ENCODE measurements at regions not wholly inside any gene's neighbourhood (a gene's known extent, or its start where the extent isn't known, plus 50 kb on each side); places are given as distances from the start of the nearest gene placed in this dataset.

DNA sequence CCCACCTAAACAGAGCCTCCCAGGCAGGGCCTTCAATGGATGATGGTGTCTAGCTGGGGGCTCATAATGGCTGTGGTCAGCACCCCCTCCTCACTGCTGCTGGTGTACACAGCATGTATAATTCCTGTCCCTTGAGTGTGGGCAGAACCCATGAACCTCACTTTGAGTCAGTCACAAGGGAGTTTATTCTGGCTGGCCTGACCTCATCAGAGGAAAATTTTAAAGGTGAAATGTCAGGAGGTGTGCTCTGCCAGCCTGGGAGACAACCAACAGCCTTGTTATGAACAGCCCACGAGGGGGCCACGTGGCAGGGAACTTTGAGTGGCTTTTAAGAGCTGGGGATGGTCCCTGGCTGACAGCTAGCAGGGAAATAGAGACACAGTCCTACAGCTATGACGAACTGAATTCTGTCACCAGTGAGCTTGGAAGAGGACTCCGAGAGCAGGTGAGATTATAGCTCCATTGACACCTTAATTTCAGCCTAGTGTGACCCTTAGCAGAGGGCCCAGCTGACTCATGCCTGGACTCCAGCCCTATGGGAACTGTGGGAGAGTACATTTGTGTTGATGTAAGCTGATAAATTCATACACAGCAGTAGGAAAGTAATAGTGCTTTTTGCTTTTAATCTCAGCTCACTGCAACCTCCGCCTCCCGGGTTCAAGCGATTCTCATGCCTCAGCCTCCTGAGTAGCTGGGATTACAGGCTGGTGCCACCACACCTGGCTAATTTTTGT, 73.5 kb upstream of the RUNX3 start:
- no TSS peak for BruUV-seq (replicated peaks)

DNA sequence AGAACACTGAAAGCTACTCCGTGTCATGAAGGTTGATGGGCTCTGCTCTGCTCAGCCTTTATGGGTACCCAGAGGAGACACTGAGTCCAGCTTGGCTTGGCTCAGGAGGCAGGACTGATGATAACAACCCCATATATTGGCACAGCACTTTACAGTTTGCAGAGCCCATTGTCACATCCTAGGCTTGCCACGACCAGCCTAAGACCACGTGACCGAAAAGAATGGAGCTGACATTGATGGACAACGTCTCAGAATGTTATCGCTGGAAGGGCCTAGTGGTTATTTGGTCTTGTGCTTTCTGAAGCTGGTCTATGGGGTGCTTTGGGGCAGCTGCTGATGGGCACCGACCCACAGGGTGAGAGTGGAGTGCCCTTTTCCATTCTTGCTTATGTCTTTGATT, 72.9 kb upstream of the RUNX3 start:
- H3K79me2 ChIP-seq (ENCODE audit: low read depth): no peaks in the 10 kb centered on the region
- TF ChIP-seq, protein P1, sequence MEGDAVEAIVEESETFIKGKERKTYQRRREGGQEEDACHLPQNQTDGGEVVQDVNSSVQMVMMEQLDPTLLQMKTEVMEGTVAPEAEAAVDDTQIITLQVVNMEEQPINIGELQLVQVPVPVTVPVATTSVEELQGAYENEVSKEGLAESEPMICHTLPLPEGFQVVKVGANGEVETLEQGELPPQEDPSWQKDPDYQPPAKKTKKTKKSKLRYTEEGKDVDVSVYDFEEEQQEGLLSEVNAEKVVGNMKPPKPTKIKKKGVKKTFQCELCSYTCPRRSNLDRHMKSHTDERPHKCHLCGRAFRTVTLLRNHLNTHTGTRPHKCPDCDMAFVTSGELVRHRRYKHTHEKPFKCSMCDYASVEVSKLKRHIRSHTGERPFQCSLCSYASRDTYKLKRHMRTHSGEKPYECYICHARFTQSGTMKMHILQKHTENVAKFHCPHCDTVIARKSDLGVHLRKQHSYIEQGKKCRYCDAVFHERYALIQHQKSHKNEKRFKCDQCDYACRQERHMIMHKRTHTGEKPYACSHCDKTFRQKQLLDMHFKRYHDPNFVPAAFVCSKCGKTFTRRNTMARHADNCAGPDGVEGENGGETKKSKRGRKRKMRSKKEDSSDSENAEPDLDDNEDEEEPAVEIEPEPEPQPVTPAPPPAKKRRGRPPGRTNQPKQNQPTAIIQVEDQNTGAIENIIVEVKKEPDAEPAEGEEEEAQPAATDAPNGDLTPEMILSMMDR (conservative IDR thresholded peaks at IDR 0.05): no peak
- TF ChIP-seq EZH2 (IDR thresholded peaks at IDR 0.05; ENCODE audit: low read depth): no peak
- POLR2A ChIA-PET (ENCODE audit: unreplicated experiment): no interaction called here
- no peak overlapping the region for H2AFZ ChIP-seq
- no peaks in the 10 kb centered on the region for H3K9me3 ChIP-seq (ENCODE audit: insufficient read depth, low read depth)
- no peak overlapping the region for H3K27ac ChIP-seq
- BruUV-seq (replicated peaks): no TSS peak
- intact Hi-C loops (cut with micrococcal nuclease; ENCODE audit: unreplicated experiment): no loop called here
- no peaks in the 10 kb centered on the region for H3F3A ChIP-seq (ENCODE audit: insufficient read depth, low read depth)
- no peak overlapping the region for H3K4me2 ChIP-seq
- H3K27me3 ChIP-seq (ENCODE audit: insufficient read depth, low read depth): peaks cover 5% of the 10 kb centered on the region; the same call in 1 of the 2 replicates
- CTCF ChIA-PET: no interaction called here
- DNase-seq: no peak
- no peaks in the 10 kb centered on the region for H3K9me2 ChIP-seq (ENCODE audit: insufficient read depth)
- no peaks in the 10 kb centered on the region for H4K20me1 ChIP-seq (ENCODE audit: insufficient read depth)
- H3K4me1 ChIP-seq (replicated peaks; ENCODE audit: insufficient read depth): no peaks in the 10 kb centered on the region
- H3K4me3 ChIP-seq: no peak overlapping the region
- H3K36me3 ChIP-seq (ENCODE audit: low read depth): no peaks in the 10 kb centered on the region

More for the DNA sequence above, 73.5 kb upstream of the RUNX3 start:
- H3K9me2 ChIP-seq (ENCODE audit: insufficient read depth): no peaks in the 10 kb centered on the region
- H2AFZ ChIP-seq: no peak overlapping the region
- H3K79me2 ChIP-seq (ENCODE audit: low read depth): no peaks in the 10 kb centered on the region
- no peak for DNase-seq
- no peak for TF ChIP-seq EZH2 (IDR thresholded peaks at IDR 0.05; ENCODE audit: low read depth)
- TF ChIP-seq, protein P1 (conservative IDR thresholded peaks at IDR 0.05): no peak
- H3K4me1 ChIP-seq (replicated peaks; ENCODE audit: insufficient read depth): no peaks in the 10 kb centered on the region
- no peak overlapping the region for H3K4me2 ChIP-seq
- no peak overlapping the region for H3K27ac ChIP-seq
- H3F3A ChIP-seq (ENCODE audit: insufficient read depth, low read depth): no peaks in the 10 kb centered on the region
- H4K20me1 ChIP-seq (ENCODE audit: insufficient read depth): no peaks in the 10 kb centered on the region
- no peaks in the 10 kb centered on the region for H3K36me3 ChIP-seq (ENCODE audit: low read depth)
- peaks cover 5% of the 10 kb centered on the region; the same call in 1 of the 2 replicates for H3K27me3 ChIP-seq (ENCODE audit: insufficient read depth, low read depth)
- CTCF ChIA-PET: no interaction called here
- no peaks in the 10 kb centered on the region for H3K9me3 ChIP-seq (ENCODE audit: insufficient read depth, low read depth)
- POLR2A ChIA-PET (ENCODE audit: unreplicated experiment): interaction anchor here (0.6 kb wide), 1 partner anchor 238 kb away, joined by 3 read pairs; no protein-coding TSS in a partner anchor
- intact Hi-C loops (cut with micrococcal nuclease; ENCODE audit: unreplicated experiment): no loop called here
- H3K4me3 ChIP-seq: no peak overlapping the region

DNA sequence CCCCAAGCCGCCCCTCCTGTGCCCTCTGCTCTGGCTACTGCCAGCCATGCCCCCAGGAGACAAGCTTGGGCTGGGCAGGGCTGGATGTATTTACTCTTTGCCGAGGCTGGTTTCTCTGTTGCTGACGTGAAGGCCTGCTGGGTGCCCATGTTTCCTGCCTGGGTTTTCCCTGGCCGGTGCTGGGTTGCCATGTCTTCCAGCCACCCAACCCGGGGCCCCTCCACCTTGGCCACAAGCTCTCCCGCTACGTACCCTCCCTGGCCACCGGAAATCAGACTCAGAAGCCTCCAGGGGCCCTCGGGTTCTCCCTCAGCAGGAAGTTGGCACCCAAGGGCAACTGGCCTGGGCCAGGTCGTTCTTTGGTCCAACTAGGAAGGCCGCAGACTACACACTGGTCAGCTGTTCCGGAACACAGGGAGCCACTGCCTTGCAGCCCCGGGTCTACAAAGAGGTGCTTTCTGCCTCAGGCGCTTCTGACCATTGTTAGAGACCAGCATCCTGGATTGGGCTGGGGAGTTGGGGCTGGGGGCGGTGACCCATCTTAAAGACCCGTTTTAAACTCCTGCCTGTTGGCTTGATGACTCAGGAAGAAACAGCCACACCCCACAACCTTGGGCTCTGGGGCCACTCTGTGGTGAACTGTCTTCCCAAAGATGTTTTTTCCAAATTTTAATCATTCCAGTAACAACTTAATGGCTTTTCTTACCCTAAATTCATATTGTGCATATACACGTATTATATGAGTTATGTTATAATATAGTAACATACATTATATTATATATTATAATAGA, 71.2 kb upstream of the RUNX3 start:
- Histone ChIP-seq H3K4me2 (no peak overlapping the region), H2AFZ (no peak overlapping the region), H3K27me3 (ENCODE audit: insufficient read depth, low read depth) (0 out of 2 replicates have a peak, but pooled peaks cover under 1% of the 10 kb centered on the region), H3K9me3 (ENCODE audit: insufficient read depth, low read depth) (no peaks in the 10 kb centered on the region), H4K20me1 (ENCODE audit: insufficient read depth) (no peaks in the 10 kb centered on the region), H3K79me2 (ENCODE audit: low read depth) (no peaks in the 10 kb centered on the region), H3K4me3 (no peak overlapping the region), H3K4me1 (replicated peaks; ENCODE audit: insufficient read depth) (no peaks in the 10 kb centered on the region), H3K27ac (no peak overlapping the region), H3F3A (ENCODE audit: insufficient read depth, low read depth) (no peaks in the 10 kb centered on the region), H3K9me2 (ENCODE audit: insufficient read depth) (no peaks in the 10 kb centered on the region), H3K36me3 (ENCODE audit: low read depth) (no peaks in the 10 kb centered on the region)
- no peak for DNase-seq
- intact Hi-C loops (cut with micrococcal nuclease; ENCODE audit: unreplicated experiment): no loop called here
- CTCF ChIA-PET: no interaction called here
- TF ChIP-seq, protein P1 (conservative IDR thresholded peaks at IDR 0.05): no peak
- no peak for TF ChIP-seq EZH2 (IDR thresholded peaks at IDR 0.05; ENCODE audit: low read depth)
- BruUV-seq (replicated peaks): no TSS peak
- POLR2A ChIA-PET (ENCODE audit: unreplicated experiment): no interaction called here

All from PC-9 (cell line).